ENCODE measurements at regions not wholly inside any gene's neighbourhood (a gene's known extent, or its start where the extent isn't known, plus 50 kb on each side); places are given as distances from the start of the nearest gene placed in this dataset.

DNA sequence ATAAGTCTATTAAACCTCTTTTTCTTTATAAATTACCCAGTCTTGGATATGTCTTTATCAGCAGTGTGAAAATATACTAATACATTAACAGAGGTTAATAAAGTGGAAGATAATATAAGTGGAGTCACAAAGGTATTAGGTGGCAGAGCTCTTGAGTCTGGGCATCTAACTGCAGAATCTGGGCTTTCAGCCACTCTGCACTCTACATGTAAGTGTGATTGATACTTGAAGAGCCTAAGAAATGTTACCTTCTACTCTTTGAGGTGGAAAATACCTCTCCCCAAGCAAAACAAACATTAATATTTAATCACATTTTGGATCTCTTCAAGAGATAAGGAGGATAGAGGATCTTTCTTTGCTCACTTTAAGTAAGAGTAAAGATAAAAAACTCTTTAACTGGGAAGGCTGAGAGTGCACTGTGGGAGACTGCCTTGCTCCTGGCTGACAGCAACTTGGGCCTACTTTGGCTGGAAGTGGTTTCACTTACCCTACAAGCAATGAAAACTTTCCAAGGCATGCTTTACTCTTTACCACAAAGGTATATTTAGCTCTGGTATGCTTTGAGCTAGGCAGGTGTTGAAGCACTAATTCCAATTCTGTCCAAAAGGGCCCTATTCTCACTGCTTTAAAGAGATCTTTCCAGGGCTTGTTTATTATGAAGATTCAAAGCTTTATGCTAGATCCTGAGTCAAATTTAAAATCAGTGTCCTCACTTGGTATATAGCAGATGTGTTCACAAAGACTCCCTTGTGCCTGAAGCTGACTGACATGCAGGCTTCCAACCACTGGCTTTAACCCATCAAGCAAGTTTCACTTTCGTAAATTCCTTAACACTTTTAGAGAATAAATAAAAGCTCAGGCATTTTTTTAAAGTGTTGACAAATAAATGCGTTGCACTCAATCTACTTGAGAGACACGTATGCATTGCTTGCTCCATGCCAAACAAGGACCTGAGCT, 245.3 kb upstream of the ZP4 start:
- Histone ChIP-seq H3K4me1 (ENCODE audit: control insufficient read depth, insufficient read depth, low read length) (no peaks in the 10 kb centered on the region), H3K36me3 (ENCODE audit: control insufficient read depth in 2 of 2, insufficient read depth in 1 of 2, low read length in 2 of 2) (no peaks in the 10 kb centered on the region), H3K27ac (ENCODE audit: extremely low read depth, low read depth, low read length) (no peak overlapping the region), H3K9me3 (ENCODE audit: control insufficient read depth, insufficient read depth, low read depth, low read length) (no peaks in the 10 kb centered on the region), H3K4me3 (ENCODE audit: low read depth, low read length) (no peak overlapping the region)
- TF ChIP-seq ZNF391 (tag by site-specific recombination; IDR thresholded peaks at IDR 0.05; ENCODE audit: borderline replicate concordance, low read depth): no peak
- no peak for TF ChIP-seq ZNF138 (tag by site-specific recombination; IDR thresholded peaks at IDR 0.05; ENCODE audit: borderline replicate concordance)
- TF ChIP-seq ZSCAN23 (tag by site-specific recombination; IDR thresholded peaks at IDR 0.05): no peak
- TF ChIP-seq ZFHX2 (tag by site-specific recombination; conservative IDR thresholded peaks at IDR 0.05): no peak
- TF ChIP-seq ZNF114 (tag by site-specific recombination; IDR thresholded peaks at IDR 0.05): no peak
- TF ChIP-seq KLF16 (tag by site-specific recombination; IDR thresholded peaks at IDR 0.05): no peak
- ChIA-PET CTCF (interaction anchor here (0.5 to 0.6 kb wide), 2 partner anchors 327 to 421 kb away, joined by 3 read pairs; no protein-coding TSS in a partner anchor), POLR2A (no interaction called here)

- TF ChIP-seq ZNF747 (tag by site-specific recombination; IDR thresholded peaks at IDR 0.05) (no peak), OVOL3 (tag by site-specific recombination; IDR thresholded peaks at IDR 0.05) (no peak), ZBTB17 (tag by site-specific recombination; IDR thresholded peaks at IDR 0.05) (no peak), ZNF768 (tag by site-specific recombination; IDR thresholded peaks at IDR 0.05) (no peak), ZNF549 (tag by site-specific recombination; IDR thresholded peaks at IDR 0.05) (no peak), ZNF843 (tag by site-specific recombination; IDR thresholded peaks at IDR 0.05) (no peak), ZNF776 (tag by site-specific recombination; IDR thresholded peaks at IDR 0.05; ENCODE audit: borderline replicate concordance) (no peak), FEZF1 (tag by site-specific recombination; IDR thresholded peaks at IDR 0.05) (no peak), ZNF140 (tag by site-specific recombination; IDR thresholded peaks at IDR 0.05) (no peak), ZNF423 (tag by site-specific recombination; IDR thresholded peaks at IDR 0.05) (no peak), BCL11B (tag by site-specific recombination; IDR thresholded peaks at IDR 0.05; ENCODE audit: low read depth) (no peak), ZNF398 (tag by site-specific recombination; IDR thresholded peaks at IDR 0.05) (no peak), ZNF596 (tag by site-specific recombination; IDR thresholded peaks at IDR 0.05) (no peak), HIC1 (tag by site-specific recombination; IDR thresholded peaks at IDR 0.05) (no peak), ZNF121 (tag by site-specific recombination; IDR thresholded peaks at IDR 0.05) (no peak), KLF1 (tag by site-specific recombination; IDR thresholded peaks at IDR 0.05) (no peak)
- Histone ChIP-seq H3K36me3 (ENCODE audit: control insufficient read depth in 2 of 2, insufficient read depth in 1 of 2, low read length in 2 of 2) (no peaks in the 10 kb centered on the region), H3K27ac (ENCODE audit: extremely low read depth, low read depth, low read length) (no peak overlapping the region), H3K4me1 (ENCODE audit: control insufficient read depth, insufficient read depth, low read length) (no peaks in the 10 kb centered on the region), H3K4me3 (ENCODE audit: low read depth, low read length) (no peak overlapping the region), H3K9me3 (ENCODE audit: control insufficient read depth, insufficient read depth, low read depth, low read length) (no peaks in the 10 kb centered on the region)
- CTCF ChIA-PET: interaction anchor here (0.7 kb wide), 1 partner anchor 49 kb away, joined by 3 read pairs; no protein-coding TSS in a partner anchor
- POLR2A ChIA-PET: no interaction called here
These were observed 239.0 kb upstream of the ZP4 start for GRCh38 chr1:238129677-238130076.
